Endodermal cell (in vitro differentiated cells): ENCODE measurements at regions not wholly inside any gene's neighbourhood (a gene's known extent, or its start where the extent isn't known, plus 50 kb on each side); places are given as distances from the start of the nearest gene placed in this dataset.

ENCODE experiments used
- DNase-seq: peaks from one replicate; pipeline ENCODE4 v3.0.0-alpha.2; 2017
- H3K27ac ChIP-seq: 2 replicates; pipeline ENCODE4 v1.5.1; 2013; ENCODE audit warnings: mild to moderate bottlenecking, low read depth, low read length, moderate library complexity
- H3K27me3 ChIP-seq: 2 replicates; pipeline ENCODE4 v1.6.1; 2013; ENCODE audit warnings: mild to moderate bottlenecking, low read length, moderate library complexity; ENCODE audit not compliant: insufficient read depth, control insufficient read depth, poor library complexity, severe bottlenecking
- H3K36me3 ChIP-seq: 2 replicates; pipeline ENCODE4 v1.7.0; 2013; ENCODE audit warnings: mild to moderate bottlenecking, low read length, moderate library complexity; ENCODE audit not compliant: control insufficient read depth, insufficient read depth
- H3K4me1 ChIP-seq: one replicate; pipeline ENCODE4 v1.7.0; 2013; ENCODE audit warnings: low read length; ENCODE audit not compliant: control insufficient read depth, insufficient read depth
- H3K4me3 ChIP-seq: 2 replicates; pipeline ENCODE4 v1.5.1; 2013; ENCODE audit warnings: mild to moderate bottlenecking, low read length, moderate library complexity
- H3K9ac ChIP-seq: 2 replicates; pipeline ENCODE4 v1.6.1; 2013; ENCODE audit warnings: mild to moderate bottlenecking, low read length, moderate library complexity; ENCODE audit not compliant: poor library complexity, severe bottlenecking; ENCODE audit errors: extremely low read depth
- H3K9me3 ChIP-seq: 2 replicates; pipeline ENCODE4 v1.6.1; 2013; ENCODE audit warnings: mild to moderate bottlenecking, low read length, moderate library complexity; ENCODE audit not compliant: control insufficient read depth
- H3K27ac Mint-ChIP-seq: 2 replicates; pipeline ENCODE4 v1.8.0; 2020; ENCODE audit warnings: mixed read lengths
- H3K27me3 Mint-ChIP-seq: 2 replicates; pipeline ENCODE4 v1.8.0; 2021; ENCODE audit warnings: mild to moderate bottlenecking, mixed read lengths; ENCODE audit not compliant: insufficient read depth
- H3K36me3 Mint-ChIP-seq: 2 replicates; pipeline ENCODE4 v1.8.0; 2020; ENCODE audit warnings: low read depth, mixed read lengths
- H3K4me1 Mint-ChIP-seq: 2 replicates; pipeline ENCODE4 v1.8.0; 2020; ENCODE audit warnings: mixed read lengths
- H3K4me3 Mint-ChIP-seq: 2 replicates; pipeline ENCODE4 v1.8.0; 2020; ENCODE audit warnings: mild to moderate bottlenecking, moderate library complexity, mixed read lengths
- H3K9me3 Mint-ChIP-seq: 2 replicates; pipeline ENCODE4 v1.8.0; 2020; ENCODE audit warnings: mild to moderate bottlenecking, mixed read lengths
- WGBS, 2 experiments: methylation state at CpG; one replicate each; pipeline versions ENCODE4 v1.1.5 to v1.1.7; 2013; ENCODE audit warnings: missing lambda C conversion rate in 2 of 2, mixed read lengths in 1 of 2; ENCODE audit not compliant: insufficient coverage in 1 of 2, insufficient read length in 1 of 2; 5-methylcytosine and 5-hydroxymethylcytosine counted together
- TF ChIP-seq, protein P1 (sequence below): fragments of 200-600 bp; sonication (generic); conservative IDR thresholded peaks from 2 replicates; pipeline ENCODE4 v1.5.0; 2021; ENCODE audit warnings: antibody characterized with exemption, mild to moderate bottlenecking

DNA sequence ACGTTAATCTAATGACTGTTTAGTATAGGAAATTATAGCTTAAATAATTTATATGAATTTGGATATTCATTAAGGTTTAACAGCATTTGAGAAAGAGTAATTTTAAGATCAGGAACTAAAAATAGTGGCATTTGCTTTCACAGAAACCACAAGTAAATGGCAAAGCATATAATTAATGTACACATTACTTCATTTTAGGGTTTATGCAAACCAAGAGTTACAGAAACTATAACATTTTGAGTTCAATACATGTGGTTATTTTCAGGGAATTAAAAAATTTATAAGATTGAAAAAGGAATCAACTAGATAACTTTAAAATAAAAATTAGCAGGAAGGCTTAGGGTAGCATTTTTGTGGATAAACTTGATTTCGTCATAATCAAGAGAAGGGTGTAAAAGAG lies 151.7 kb upstream of the MIR17HG start:
- no peak overlapping the region for H3K4me3 Mint-ChIP-seq
- Histone ChIP-seq H3K27me3 (no peaks in the 10 kb centered on the region), H3K4me1 (peaks cover 6% of the 10 kb centered on the region), H3K4me3 (no peak overlapping the region), H3K9ac (no peak overlapping the region), H3K36me3 (no peaks in the 10 kb centered on the region), H3K9me3 (no peaks in the 10 kb centered on the region), H3K27ac (no peak overlapping the region)
- WGBS, 2 experiments: 84 to 90% methylated on average over 2 of the region's 2 CpGs
- H3K27ac Mint-ChIP-seq: no peak overlapping the region
- no peak for DNase-seq
- no peaks in the 10 kb centered on the region for H3K9me3 Mint-ChIP-seq
- H3K36me3 Mint-ChIP-seq: no peaks in the 10 kb centered on the region
- H3K27me3 Mint-ChIP-seq: no peaks in the 10 kb centered on the region
- H3K4me1 Mint-ChIP-seq: peaks cover 10% of the 10 kb centered on the region
- TF ChIP-seq, protein P1, sequence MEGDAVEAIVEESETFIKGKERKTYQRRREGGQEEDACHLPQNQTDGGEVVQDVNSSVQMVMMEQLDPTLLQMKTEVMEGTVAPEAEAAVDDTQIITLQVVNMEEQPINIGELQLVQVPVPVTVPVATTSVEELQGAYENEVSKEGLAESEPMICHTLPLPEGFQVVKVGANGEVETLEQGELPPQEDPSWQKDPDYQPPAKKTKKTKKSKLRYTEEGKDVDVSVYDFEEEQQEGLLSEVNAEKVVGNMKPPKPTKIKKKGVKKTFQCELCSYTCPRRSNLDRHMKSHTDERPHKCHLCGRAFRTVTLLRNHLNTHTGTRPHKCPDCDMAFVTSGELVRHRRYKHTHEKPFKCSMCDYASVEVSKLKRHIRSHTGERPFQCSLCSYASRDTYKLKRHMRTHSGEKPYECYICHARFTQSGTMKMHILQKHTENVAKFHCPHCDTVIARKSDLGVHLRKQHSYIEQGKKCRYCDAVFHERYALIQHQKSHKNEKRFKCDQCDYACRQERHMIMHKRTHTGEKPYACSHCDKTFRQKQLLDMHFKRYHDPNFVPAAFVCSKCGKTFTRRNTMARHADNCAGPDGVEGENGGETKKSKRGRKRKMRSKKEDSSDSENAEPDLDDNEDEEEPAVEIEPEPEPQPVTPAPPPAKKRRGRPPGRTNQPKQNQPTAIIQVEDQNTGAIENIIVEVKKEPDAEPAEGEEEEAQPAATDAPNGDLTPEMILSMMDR: no peak

- DNase-seq: no peak
- Histone ChIP-seq H3K9me3 (no peaks in the 10 kb centered on the region), H3K4me1 (peaks cover 16% of the 10 kb centered on the region), H3K36me3 (no peaks in the 10 kb centered on the region), H3K4me3 (no peak overlapping the region), H3K27me3 (no peaks in the 10 kb centered on the region), H3K27ac (no peak overlapping the region), H3K9ac (no peak overlapping the region)
- Mint-ChIP-seq H3K4me3 (no peak overlapping the region), H3K27me3 (no peaks in the 10 kb centered on the region), H3K27ac (no peak overlapping the region), H3K36me3 (no peaks in the 10 kb centered on the region), H3K9me3 (no peaks in the 10 kb centered on the region), H3K4me1 (peaks cover 21% of the 10 kb centered on the region)
- WGBS, 2 experiments: 83 to 93% methylated on average over 3 to 4 of the region's 4 CpGs
- TF ChIP-seq, protein P1: no peak
Measured at GRCh38 chr13:91196958-91197357, 150.5 kb upstream of the MIR17HG start.

- Histone ChIP-seq H3K27me3 (no peaks in the 10 kb centered on the region), H3K4me1 (peaks cover 19% of the 10 kb centered on the region), H3K27ac (no peak overlapping the region), H3K4me3 (no peak overlapping the region), H3K9ac (no peak overlapping the region), H3K36me3 (no peaks in the 10 kb centered on the region), H3K9me3 (no peaks in the 10 kb centered on the region)
- Mint-ChIP-seq H3K27me3 (no peaks in the 10 kb centered on the region), H3K36me3 (no peaks in the 10 kb centered on the region), H3K4me3 (no peak overlapping the region), H3K9me3 (no peaks in the 10 kb centered on the region), H3K27ac (no peak overlapping the region), H3K4me1 (peaks cover 45% of the 10 kb centered on the region)
- WGBS, 2 experiments: 100% methylated on average over 1 of the region's 1 CpG; no CpG with 5 or more reads in 1 of the 2 experiments
- TF ChIP-seq, protein P1: no peak
- no peak for DNase-seq
Measured at GRCh38 chr13:91199866-91200265, 147.6 kb upstream of the MIR17HG start.
